Pancreas (tissue), 10 donors: ENCODE measurements at regions not wholly inside any gene's neighbourhood (a gene's known extent, or its start where the extent isn't known, plus 50 kb on each side); places are given as distances from the start of the nearest gene placed in this dataset.
"Not testable (repeated sequence)": the region's sequence is repeated elsewhere in the genome, so short reads cannot be mapped to it uniquely, and the experiment has no call there.

Experiments used
- ATAC-seq, 4 donors: fragments of 200-7000 bp; cut with Tn5 transposase; one replicate each; pipeline versions ENCODE4 v1.8.0 to v1.9.1; 2020; ENCODE audit warnings: mild to moderate bottlenecking in 4 of 4, moderate library complexity in 4 of 4
- DNase-seq, 6 donors: peaks; one replicate each; pipeline ENCODE4 v3.0.0-alpha.2; 2020
- FAIRE-seq: peaks from 2 replicates; lab custom pipeline; 2012; peaks lifted over from hg19 to GRCh38; lab: Jason Lieb, UNC
- H3K27ac ChIP-seq, 4 donors: fragments of 200-600 bp; sonication (generic); 1 replicate in 3 of 4; 2 replicates in 1 of 4; pipeline versions ENCODE4 v1.5.0 to v1.8.0; 2020
- H3K27me3 ChIP-seq, 4 donors: fragments of 200-600 bp; one replicate each; pipeline ENCODE4 v1.8.0; 2021
- H3K36me3 ChIP-seq, 3 donors: fragments of 200-600 bp; sonication (generic) in 1 of 3; one replicate each; pipeline versions ENCODE4 v1.5.0 to v1.8.0; 2020 to 2021
- H3K4me1 ChIP-seq, 3 donors: fragments of 200-600 bp; one replicate each; pipeline ENCODE4 v1.8.0; 2021
- H3K4me3 ChIP-seq, 4 donors: fragments of 200-600 bp; sonication (generic) in 2 of 4; one replicate each; pipeline versions ENCODE4 v1.5.0 to v1.8.0; 2020 to 2021
- H3K9me3 ChIP-seq, 4 donors: fragments of 200-600 bp; one replicate each; pipeline ENCODE4 v1.8.0; 2021
- WGBS, 2 donors: extraction: QIAGEN DNeasy Blood & Tissue Kit; methylation state at CpG; one replicate each; pipeline ENCODE4 v1.1.7; 2013; 5-methylcytosine and 5-hydroxymethylcytosine counted together
- intact Hi-C, 3 donors: fragments of 100-400 bp; cut with DNase I; formaldehyde crosslinking; loops; one replicate each; pipeline versions ENCODE4 v1.11.1 to v1.14.2; 2022
- TF ChIP-seq, protein P1 (sequence below), 4 donors: fragments of 200-600 bp; sonication (generic) in 3 of 4; IDR thresholded peaks; one replicate each; pipeline versions ENCODE4 v1.5.0 to v1.8.0; 2021; ENCODE audit warnings: antibody characterized with exemption in 4 of 4
- donor health status: healthy with polysubstance abuse.
- donor health status: DM: no; HTN: no; CAD: no; lungs with moderate emphysema.
- donor health status: DM: no; HTN: no; CAD: no.
- donor health status: control.
- donor health status: control.
- donor health status: Bipolar disorder and iron deficiency.
- donor health status: DM: yes; HTN: yes; CAD: no.
- donor health status: DM: no; HTN: no; CAD: no.
- donor health status: DM: no; HTN: no; CAD: no.
- donor health status: DM: yes; HTN: yes; CAD: no.

- no peak for ATAC-seq
- TF ChIP-seq, protein P1, sequence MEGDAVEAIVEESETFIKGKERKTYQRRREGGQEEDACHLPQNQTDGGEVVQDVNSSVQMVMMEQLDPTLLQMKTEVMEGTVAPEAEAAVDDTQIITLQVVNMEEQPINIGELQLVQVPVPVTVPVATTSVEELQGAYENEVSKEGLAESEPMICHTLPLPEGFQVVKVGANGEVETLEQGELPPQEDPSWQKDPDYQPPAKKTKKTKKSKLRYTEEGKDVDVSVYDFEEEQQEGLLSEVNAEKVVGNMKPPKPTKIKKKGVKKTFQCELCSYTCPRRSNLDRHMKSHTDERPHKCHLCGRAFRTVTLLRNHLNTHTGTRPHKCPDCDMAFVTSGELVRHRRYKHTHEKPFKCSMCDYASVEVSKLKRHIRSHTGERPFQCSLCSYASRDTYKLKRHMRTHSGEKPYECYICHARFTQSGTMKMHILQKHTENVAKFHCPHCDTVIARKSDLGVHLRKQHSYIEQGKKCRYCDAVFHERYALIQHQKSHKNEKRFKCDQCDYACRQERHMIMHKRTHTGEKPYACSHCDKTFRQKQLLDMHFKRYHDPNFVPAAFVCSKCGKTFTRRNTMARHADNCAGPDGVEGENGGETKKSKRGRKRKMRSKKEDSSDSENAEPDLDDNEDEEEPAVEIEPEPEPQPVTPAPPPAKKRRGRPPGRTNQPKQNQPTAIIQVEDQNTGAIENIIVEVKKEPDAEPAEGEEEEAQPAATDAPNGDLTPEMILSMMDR (IDR thresholded peaks at IDR 0.05): no peak
- no peaks in the 10 kb centered on the region for H3K4me1 ChIP-seq
- 76 to 84% methylated on average over 5 of the region's 5 CpGs for WGBS, 2 donors
- no peak overlapping the region for H3K27ac ChIP-seq
- no peak overlapping the region for H3K4me3 ChIP-seq
- no peak for DNase-seq
- H3K36me3 ChIP-seq: no peaks in the 10 kb centered on the region
- FAIRE-seq: no peak
- no peaks in the 10 kb centered on the region for H3K27me3 ChIP-seq
- intact Hi-C loops: no loop called here
- no peaks in the 10 kb centered on the region for H3K9me3 ChIP-seq
These were observed 266.4 kb upstream of the AZI2 start for GRCh38 chr3:28615071-28615470.

- Histone ChIP-seq H3K9me3 (no peaks in the 10 kb centered on the region), H3K27me3 (no peaks in the 10 kb centered on the region), H3K4me3 (no peak overlapping the region), H3K4me1 (no peaks in the 10 kb centered on the region), H3K36me3 (no peaks in the 10 kb centered on the region), H3K27ac (no peak overlapping the region)
- 90 to 97% methylated on average over 2 of the region's 2 CpGs for WGBS, 2 donors
- intact Hi-C loops: no loop called here
- FAIRE-seq (no peak), DNase-seq (no peak), ATAC-seq (no peak)
- TF ChIP-seq, protein P1 (IDR thresholded peaks at IDR 0.05): no peak
These were observed 267.3 kb upstream of the AZI2 start for GRCh38 chr3:28615971-28616370.

DNA sequence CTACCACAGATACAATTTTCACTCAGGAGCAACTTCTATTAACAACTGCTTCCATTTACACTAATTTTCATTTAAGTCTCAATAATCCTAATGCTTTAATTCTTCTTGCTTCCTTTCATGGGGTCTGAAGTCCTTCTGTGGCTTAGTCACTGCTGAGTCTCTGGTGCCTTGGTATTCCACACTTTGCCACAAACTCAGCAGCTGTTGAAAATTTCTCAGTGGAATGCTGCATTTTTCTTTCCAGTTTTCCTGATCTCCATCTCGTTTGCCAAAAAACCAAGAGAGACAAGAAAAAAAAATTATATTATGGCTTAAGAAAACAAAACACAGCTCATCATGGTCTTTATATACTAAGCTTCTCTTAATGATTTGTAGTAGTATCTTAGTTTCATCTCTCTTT, 269.2 kb upstream of the AZI2 start:
- no peaks in the 10 kb centered on the region for H3K4me1 ChIP-seq
- no peak overlapping the region for H3K4me3 ChIP-seq
- TF ChIP-seq, protein P1 (IDR thresholded peaks at IDR 0.05): no peak
- no peak for FAIRE-seq
- no peaks in the 10 kb centered on the region for H3K36me3 ChIP-seq
- no peak for DNase-seq
- H3K27ac ChIP-seq: no peak overlapping the region
- 47 to 55% methylated on average over 1 of the region's 1 CpG for WGBS, 2 donors
- H3K9me3 ChIP-seq: no peaks in the 10 kb centered on the region
- intact Hi-C loops: no loop called here
- no peak for ATAC-seq
- H3K27me3 ChIP-seq: no peaks in the 10 kb centered on the region

GRCh38 chr3:28623106-28623505, 274.5 kb upstream of the AZI2 start:
- no peak for FAIRE-seq
- H3K27ac ChIP-seq: no peak overlapping the region
- ATAC-seq: no peak

DNA sequence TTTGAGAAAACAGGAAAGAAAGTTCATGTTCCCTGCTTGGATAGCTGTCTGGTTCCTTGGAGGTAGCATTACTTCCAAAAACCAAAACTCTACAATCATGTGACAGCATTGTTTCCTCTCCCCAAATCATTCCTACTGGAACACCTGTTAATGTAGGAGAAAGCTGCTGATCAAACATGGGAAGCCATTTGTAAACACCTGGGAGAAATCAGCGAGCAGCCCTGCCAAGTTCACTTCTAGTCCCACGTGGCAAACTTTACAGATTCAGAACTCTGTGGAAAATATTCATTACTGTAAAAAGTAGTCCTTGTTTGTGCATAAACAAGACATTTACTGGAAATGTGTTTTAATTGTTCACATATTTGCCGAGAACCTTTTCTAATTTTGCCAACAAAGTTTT, 275.5 kb upstream of the AZI2 start:
- ATAC-seq (peak; percentile 87 to 98 (median 94)), DNase-seq (peak in 4 of 6 donors; percentile 41 to 57 (median 50)), FAIRE-seq (no peak)
- Histone ChIP-seq H3K27ac (peak overlapping the region in 1 of 4 donors; percentile 36), H3K4me1 (peaks cover 0 to 10% (median 0%) of the 10 kb centered on the region in 3 donors), H3K27me3 (no peaks in the 10 kb centered on the region), H3K36me3 (no peaks in the 10 kb centered on the region), H3K9me3 (no peaks in the 10 kb centered on the region), H3K4me3 (no peak overlapping the region)
- intact Hi-C loops: no loop called here
- TF ChIP-seq, protein P1 (IDR thresholded peaks at IDR 0.05): no peak
- WGBS, 2 donors: 23 to 24% methylated on average over 3 of the region's 3 CpGs

More at GRCh38 chr3:28623106-28623505, 274.5 kb upstream of the AZI2 start:
- intact Hi-C loops: no loop called here
- Histone ChIP-seq H3K36me3 (no peaks in the 10 kb centered on the region), H3K27me3 (no peaks in the 10 kb centered on the region), H3K4me3 (no peak overlapping the region), H3K9me3 (no peaks in the 10 kb centered on the region), H3K4me1 (peaks cover 0 to 10% (median 0%) of the 10 kb centered on the region in 3 donors)
- no peak for DNase-seq
- TF ChIP-seq, protein P1 (IDR thresholded peaks at IDR 0.05): no peak
- WGBS, 2 donors: 89 to 92% methylated on average over 5 of the region's 5 CpGs

DNA sequence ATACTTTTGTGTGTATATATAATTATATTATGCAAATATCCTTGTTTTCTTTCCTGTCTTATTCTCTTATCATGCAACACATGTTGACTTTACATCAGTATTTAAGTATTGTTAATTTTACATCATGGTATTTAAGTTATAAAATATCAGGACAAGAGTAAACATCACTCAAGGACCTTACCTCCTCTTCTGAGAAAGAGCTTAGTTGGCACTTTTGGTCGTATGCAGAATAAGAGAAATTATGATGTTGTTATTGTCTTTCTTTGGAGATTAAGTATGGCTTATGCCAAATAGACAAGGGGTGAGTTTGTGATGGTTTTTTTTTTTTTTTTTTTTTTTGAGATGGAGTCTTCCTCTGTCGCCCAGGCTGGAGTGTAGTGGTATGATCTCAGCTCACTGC, 279.2 kb upstream of the AZI2 start:
- ATAC-seq, H3K27me3 ChIP-seq, H3K27ac ChIP-seq, H3K4me1 ChIP-seq, H3K9me3 ChIP-seq, DNase-seq, FAIRE-seq, H3K4me3 ChIP-seq, H3K36me3 ChIP-seq, intact Hi-C loops: not testable (repeated sequence)
- 73 to 86% methylated on average over 1 to 2 of the region's 2 CpGs for WGBS, 2 donors
